ENCODE measurements at regions not wholly inside any gene's neighbourhood (a gene's known extent, or its start where the extent isn't known, plus 50 kb on each side); places are given as distances from the start of the nearest gene placed in this dataset.

DNA sequence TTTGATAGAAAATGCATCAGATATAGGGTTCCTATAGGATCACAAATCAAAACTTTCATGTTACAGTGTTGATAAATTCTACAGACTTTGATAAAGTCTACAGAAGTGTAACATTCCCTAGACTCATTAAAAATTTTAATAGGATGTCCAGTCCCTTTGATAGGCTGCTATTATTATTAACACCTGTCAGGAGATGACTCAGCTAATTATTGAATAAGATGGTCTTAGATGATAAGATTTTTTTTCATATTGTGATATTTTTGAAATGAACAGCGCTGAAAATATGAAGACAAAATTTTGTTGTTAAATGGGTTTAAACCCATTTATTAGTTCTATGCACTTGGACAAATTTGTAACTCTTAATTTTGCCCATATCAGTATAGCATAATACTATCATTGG, 356.8 kb upstream of the SLITRK1 start:
- no peaks in the 10 kb centered on the region for H3K36me3 ChIP-seq (ENCODE audit: control insufficient read depth in 2 of 2, insufficient read depth in 2 of 2, low read length in 1 of 2)
- H3K4me3 ChIP-seq, result no peak overlapping the region
- SMC1A ChIA-PET (ENCODE audit: uncharacterized antibody, unreplicated experiment), result no interaction called here
- RAD21 ChIA-PET (ENCODE audit: unreplicated experiment), result no interaction called here
- in situ Hi-C loops (cut with MboI) (no loop called here), intact Hi-C loops (cut with micrococcal nuclease; ENCODE audit: unreplicated experiment) (no loop called here)
- H3K79me2 ChIP-seq (ENCODE audit: control insufficient read depth, insufficient read depth, low read length), result no peaks in the 10 kb centered on the region
- no peak overlapping the region for H3K4me2 ChIP-seq (ENCODE audit: control insufficient read depth, insufficient read depth)
- no peak overlapping the region for H3K9ac ChIP-seq (ENCODE audit: control insufficient read depth, insufficient read depth, low read length)
- 92% methylated on average over 1 of the region's 1 CpG for WGBS (ENCODE audit: insufficient coverage, insufficient replicate concordance, low lambda C conversion rate, missing lambda C conversion rate)
- POLR2A ChIA-PET, result no interaction called here
- H2AFZ ChIP-seq (ENCODE audit: control insufficient read depth, low read depth, low read length), result no peak overlapping the region
- no peaks in the 10 kb centered on the region for H3K27me3 ChIP-seq (replicated peaks in 1 of 2; ENCODE audit: control insufficient read depth in 2 of 2, insufficient read depth in 2 of 2, low read length in 1 of 2)
- BruUV-seq (replicated peaks), result no TSS peak
- no peaks in the 10 kb centered on the region for H3K9me3 ChIP-seq (replicated peaks; ENCODE audit: control insufficient read depth, insufficient read depth, low read length)
- TF ChIP-seq CHD1 (IDR thresholded peaks at IDR 0.05; ENCODE audit: low read depth, low read length) (no peak), ATF7 (IDR thresholded peaks at IDR 0.05; ENCODE audit: low read depth) (no peak), NFYB (IDR thresholded peaks at IDR 0.05; ENCODE audit: insufficient read depth, low read depth, low read length) (no peak), MEF2A (IDR thresholded peaks at IDR 0.05; ENCODE audit: insufficient read depth, low read depth, low read length) (no peak), NR2F1 (conservative IDR thresholded peaks at IDR 0.05) (no peak), BACH1 (IDR thresholded peaks at IDR 0.05; ENCODE audit: borderline replicate concordance) (no peak), ZNF217 (IDR thresholded peaks at IDR 0.05) (no peak), EGR1 (IDR thresholded peaks at IDR 0.05; ENCODE audit: borderline replicate concordance in 1 of 2, low read depth in 2 of 2, low read length in 2 of 2) (no peak), SMARCA5 (IDR thresholded peaks at IDR 0.05) (no peak), POLR2AphosphoS5 (IDR thresholded peaks at IDR 0.05; ENCODE audit: low read length) (no peak), ZBTB4 (CRISPR knock-in tag; IDR thresholded peaks at IDR 0.05) (no peak), YBX1 (IDR thresholded peaks at IDR 0.05) (no peak), ZNF274 (IDR thresholded peaks at IDR 0.05; ENCODE audit: insufficient read depth, insufficient read length) (no peak), ZBTB40 (IDR thresholded peaks at IDR 0.05; ENCODE audit: borderline replicate concordance) (no peak), EED (IDR thresholded peaks at IDR 0.05; ENCODE audit: low read depth) (no peak), ZNF207 (IDR thresholded peaks at IDR 0.05; ENCODE audit: borderline replicate concordance) (no peak), RFX5 (IDR thresholded peaks at IDR 0.05; ENCODE audit: low read depth, low read length) (no peak), HDGF (IDR thresholded peaks at IDR 0.05) (no peak)
- TF ChIP-seq, protein P1, sequence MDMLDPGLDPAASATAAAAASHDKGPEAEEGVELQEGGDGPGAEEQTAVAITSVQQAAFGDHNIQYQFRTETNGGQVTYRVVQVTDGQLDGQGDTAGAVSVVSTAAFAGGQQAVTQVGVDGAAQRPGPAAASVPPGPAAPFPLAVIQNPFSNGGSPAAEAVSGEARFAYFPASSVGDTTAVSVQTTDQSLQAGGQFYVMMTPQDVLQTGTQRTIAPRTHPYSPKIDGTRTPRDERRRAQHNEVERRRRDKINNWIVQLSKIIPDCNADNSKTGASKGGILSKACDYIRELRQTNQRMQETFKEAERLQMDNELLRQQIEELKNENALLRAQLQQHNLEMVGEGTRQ (IDR thresholded peaks at IDR 0.05; ENCODE audit: borderline replicate concordance, low read depth, low read length), result no peak
- TF ChIP-seq, protein P2, sequence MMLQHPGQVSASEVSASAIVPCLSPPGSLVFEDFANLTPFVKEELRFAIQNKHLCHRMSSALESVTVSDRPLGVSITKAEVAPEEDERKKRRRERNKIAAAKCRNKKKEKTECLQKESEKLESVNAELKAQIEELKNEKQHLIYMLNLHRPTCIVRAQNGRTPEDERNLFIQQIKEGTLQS (IDR thresholded peaks at IDR 0.05; ENCODE audit: borderline replicate concordance, extremely low read depth, low read depth, low read length), result no peak
- H3K4me1 ChIP-seq (ENCODE audit: control insufficient read depth, insufficient read depth, low read length), result no peaks in the 10 kb centered on the region
- CTCF ChIA-PET, result no interaction called here
- H4K20me1 ChIP-seq (ENCODE audit: control insufficient read depth, insufficient read depth), result no peaks in the 10 kb centered on the region
- ATAC-seq (no peak), FAIRE-seq (no peak), DNase-seq (ENCODE audit: low read depth, low spot score) (no peak)
- no peak overlapping the region for H3K27ac ChIP-seq (ENCODE audit: control insufficient read depth, insufficient read depth)
